ENCODE measurements at regions not wholly inside any gene's neighbourhood (a gene's known extent, or its start where the extent isn't known, plus 50 kb on each side); places are given as distances from the start of the nearest gene placed in this dataset.
A peak's percentile ranks its signal among the peaks of the same experiment; 100 is the strongest.

DNA sequence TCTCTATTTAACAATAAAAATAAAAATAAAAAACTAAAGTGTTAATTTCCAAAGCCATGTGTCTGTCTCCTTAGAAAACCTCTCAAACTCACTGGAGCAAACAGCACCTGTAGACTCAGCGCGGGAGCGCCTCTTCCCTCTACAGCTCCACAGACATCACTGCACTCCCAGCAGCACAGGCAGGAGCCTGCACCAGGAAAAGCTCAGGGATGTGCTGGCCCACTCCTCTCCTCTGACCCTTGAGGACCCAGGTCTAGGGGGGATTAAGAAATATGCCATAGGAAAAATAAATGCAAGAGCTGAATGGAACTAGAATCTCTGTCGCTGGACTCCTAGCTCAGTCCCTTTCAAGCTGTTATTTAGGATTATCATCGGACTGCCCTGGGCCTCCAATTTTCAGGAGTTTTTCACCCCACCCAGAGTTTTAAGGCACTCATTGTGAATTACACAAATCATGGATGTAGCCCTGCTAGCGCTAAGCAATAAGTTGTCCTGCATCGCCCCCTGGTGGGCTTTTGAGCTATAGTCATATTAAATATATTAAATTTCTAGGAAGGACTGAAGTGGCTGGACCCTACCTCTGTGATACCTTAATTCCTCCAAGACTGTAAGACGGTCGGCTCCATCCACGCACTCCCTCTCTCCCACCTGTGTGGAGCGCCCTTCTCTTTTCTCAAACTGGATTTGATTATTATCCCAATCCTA is 333.9 kb downstream of the UQCRFS1 start:
- peak; percentile 8 for DNase-seq

DNA sequence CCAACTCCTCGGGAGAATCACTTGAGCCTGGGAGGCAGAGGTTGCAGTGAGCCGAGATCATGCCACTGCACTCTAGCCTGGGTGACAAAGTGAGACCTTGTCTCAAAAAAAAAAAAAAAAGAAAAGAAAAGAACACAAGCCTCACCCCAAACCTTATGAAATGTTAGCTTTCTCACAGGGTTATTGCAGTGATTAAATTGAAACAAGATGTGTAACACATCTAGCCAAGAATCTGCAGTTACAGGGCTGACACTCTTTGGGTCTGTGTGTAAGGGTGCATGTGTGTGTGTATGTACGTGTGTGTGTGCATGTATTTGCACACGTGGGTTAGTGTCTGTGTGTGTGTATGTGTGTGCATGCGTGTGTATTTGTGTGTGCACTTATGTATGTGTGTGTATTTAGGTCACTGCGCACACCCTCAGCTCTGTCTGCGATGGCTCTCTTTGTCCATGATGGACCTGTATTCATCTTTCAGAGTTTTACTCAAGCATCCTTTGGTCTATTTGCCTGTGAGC is 336.3 kb downstream of the UQCRFS1 start:
- no peak for DNase-seq

DNA sequence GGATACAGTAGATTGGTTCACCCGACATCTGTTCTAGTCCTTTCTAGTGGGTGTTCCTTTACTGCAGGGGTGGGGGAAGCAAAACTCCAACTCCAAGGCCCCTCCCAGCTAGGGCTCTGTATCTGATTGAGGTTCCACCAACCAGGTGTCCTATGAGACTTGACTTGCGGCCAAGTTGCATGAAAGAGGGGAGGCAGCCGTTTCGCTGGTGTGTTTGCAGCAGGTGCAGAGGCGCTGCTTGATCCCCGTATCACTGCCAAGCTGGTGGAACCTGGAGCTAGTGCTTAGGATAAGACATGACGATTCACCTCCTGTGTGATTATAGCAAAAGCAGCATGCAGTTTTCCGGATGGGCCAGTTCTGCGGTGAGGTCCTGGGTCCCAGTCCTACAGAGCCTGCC is 338.2 kb downstream of the UQCRFS1 start:
- no peak for DNase-seq

DNA sequence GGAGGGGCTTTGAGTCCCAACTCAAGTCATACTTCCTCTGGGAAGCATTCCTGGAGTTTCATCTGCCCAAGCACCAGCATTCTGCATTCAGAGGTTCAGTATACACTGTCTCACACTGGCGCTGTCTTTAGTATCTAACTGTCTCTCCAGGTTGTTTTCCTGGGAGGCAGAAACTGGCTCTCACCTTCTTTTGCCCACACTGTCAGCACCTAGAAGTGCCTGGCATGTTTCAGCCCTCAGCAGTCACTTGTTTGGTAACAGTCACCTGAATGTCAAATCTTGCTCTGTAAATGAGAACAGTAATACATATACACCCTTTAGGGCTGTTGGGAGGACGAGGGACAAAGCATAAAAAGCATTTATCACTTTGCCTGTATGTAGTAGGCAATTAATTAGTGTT is 339.6 kb downstream of the UQCRFS1 start:
- DNase-seq = no peak

DNA sequence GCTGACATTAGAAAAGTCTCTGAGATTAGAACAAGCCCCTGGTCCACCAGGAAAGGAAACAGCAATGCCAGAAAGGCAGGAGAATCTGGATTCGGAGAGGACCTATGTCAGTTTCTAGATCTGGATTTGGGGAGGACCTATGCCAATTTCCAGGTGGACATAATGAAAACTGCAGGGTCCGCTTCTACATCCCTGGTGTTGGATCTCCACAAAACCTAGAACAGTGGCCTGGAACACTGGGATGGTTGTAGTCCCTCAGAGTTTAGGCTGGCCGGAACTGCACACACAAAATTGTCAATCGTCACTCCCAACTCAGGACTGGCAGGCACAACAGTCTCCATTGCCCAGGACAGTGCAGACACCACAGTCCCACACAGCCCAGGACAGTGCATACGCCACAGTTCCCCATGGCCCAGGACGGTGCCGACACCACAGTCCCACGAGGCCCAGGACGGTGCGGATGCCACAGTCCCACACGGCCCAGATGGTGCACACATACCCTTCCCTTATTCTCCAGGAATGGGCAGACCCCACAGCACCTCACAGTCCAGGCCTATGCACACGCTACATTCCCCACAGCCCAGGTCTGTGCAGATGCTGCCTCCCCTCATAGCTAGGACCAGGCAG is 341.7 kb downstream of the UQCRFS1 start:
- DNase-seq = no peak

DNA sequence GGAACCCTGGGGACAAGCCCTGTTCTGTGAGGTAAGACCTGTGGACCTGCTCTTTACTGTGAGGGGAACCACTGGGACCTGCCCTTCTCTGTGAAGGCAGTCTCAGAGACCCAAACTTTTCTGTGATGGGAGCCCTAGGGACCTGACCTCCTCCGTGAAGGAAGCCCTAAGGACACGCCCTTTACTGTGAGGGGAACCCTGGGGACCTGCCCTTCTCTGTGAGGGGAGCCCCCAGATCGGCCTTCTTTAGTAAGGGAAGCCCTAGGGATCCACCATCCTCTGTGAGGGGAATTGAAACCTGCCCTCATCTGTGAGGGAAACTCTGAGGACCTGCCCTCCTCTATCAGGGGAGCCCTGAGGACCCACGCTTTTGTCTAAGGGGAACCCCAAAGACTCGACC is 343.5 kb downstream of the UQCRFS1 start:
- no peak for DNase-seq

DNA sequence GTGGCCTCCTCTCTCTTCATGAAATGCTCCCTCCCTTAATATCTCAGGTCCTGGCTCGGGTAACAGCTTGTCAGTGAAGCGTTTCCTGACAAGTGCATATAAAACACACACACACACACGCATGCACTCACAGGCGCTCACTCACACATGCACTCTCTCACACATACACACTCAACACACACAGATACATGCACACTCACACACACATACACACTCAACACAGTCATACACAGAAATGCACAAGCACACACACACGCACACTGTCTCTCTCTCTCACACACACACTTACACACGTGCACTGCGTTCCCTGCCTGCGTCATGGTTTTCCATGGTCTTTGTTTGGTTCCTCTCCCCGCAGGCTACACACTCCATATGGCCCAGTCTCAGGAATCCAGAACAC is 344.1 kb downstream of the UQCRFS1 start:
- DNase-seq = no peak

DNA sequence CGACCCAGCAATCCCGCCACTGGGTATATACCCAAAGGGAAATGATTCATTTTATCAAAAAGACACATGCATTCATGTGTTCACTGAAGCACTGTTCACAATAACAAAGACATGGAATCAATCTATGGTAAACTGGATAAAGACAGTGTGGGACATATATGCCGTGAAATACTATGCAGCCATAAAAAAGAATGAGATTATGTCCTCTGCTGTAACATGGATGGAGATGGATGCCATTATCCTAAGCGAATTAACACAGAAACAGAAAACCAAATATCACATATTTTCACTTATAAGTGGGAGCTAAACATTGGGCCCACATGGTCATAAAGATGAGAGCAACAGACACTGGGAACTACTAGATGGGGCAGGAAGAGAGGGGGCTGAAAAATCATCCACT is 345.0 kb downstream of the UQCRFS1 start:
- DNase-seq = no peak

DNA sequence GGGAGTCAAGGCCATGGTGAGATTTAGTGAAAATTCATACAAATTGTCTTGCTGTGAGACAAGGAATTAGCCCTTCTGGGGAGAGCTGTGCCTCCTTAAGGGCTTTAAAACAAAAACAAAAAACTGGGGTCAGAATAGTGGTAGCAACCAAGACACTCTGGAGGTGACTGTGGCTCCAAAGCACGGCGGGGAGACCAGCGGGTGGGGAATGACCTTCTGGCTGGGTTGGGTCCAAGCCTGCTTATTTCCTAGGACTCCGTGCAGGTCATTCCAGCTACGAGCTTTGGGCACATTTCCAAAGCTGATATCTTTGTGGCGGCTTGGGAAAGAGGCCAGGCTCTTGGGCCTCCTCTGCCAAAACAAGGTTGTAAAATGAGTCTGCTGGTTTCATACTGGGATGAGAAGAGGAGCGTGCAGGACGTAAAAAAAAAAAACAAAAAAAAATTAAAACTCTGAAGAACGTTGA is 348.3 kb downstream of the UQCRFS1 start:
- DNase-seq = no peak

DNA sequence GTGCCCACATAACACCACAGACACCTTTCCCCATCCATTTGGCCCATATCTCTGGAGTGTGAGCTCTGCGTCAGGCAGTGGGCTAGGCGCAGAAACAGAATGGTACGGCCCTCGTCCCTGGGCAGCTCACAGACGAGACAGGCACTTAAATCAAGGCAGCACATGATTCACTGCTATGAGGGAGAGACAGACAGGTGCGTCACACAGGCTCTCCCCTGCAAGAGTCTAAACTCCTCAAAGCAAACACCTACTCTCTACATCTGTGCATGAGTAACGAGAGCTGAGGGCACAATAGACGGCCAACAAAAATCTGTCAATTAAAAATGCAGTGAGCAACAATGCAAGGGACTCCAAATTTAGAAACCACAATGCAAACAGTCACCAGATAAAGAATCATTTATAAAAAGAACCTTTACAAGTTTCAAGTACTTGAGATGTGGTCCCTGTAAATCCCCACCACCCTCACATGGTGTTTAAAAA is 348.9 kb downstream of the UQCRFS1 start:
- no peak for DNase-seq

DNA sequence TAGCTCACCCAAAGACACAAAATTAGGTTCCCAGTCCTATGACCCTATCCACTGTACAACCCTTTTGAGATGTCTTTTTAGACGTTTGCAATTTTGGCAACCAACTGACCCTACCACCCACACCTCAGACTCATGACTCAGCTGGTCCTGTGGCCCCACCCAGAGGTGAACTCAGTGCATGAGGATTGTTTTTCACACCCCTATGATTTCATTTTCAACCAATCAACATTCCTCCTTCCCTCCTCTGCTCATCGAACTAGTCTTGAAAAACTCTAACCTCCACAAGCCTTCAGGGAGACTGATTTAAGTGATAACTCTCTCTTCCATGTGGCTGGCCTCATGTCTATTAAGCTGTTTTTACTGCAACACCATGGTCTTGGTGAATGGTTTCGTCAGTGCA is 350.7 kb downstream of the UQCRFS1 start:
- no peak for DNase-seq

DNA sequence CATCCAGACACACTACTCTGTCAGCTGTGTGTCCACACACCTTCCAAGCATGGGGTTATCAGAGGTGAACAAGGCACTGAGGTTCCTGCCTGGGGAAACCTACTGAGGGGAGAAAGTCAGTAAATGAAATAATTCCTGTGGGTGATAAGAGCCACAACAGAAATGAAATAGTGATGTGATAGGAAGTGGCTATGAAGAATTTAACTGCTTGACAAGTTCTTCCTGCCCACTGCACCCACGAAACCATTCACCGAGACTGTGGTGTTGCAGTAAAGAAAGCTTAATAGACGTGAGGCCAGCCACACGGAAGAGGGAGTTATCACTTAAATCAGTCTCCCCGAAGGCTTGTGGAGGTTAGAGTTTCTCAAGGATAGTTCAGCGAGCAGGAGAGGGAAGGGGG is 353.1 kb downstream of the UQCRFS1 start:
- no peak for DNase-seq

DNA sequence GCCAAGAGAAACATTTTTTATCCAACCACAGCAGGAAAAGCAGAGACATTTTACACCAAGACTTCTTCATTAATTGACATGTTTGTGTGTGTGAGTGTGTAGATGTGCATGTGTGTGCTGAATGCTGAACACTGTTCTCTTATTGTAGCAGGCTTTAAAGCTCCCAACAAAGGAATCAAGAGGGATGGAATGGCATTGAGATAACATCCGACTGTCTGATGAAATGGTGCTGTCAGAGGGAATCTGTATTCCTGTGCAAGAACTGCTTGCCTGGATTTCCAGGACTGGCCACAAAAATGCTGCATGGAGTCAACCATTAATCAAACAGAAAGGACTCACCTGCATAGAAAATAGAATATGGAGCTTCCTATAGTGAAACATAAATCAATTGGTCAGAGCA is 354.0 kb downstream of the UQCRFS1 start:
- no peak for DNase-seq

DNA sequence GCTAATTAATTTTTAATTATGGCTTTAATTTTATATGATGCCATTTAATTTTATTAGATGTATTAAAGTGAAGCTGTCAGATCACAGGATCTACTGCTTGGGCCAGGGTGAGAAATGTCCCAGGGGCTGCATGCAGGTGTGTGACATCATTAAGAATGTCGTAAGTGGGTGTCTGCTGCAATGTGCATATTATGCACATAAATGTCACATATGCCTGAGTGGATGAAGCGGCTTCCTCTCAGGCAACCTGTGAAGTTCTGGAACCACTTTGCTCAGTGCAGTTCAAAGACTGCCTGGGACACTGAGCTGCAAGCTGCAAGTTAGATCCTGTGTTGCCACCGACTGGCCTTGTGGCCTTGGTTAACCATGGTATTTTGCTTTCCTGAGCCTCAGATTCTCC is 355.0 kb downstream of the UQCRFS1 start:
- DNase-seq = no peak

DNA sequence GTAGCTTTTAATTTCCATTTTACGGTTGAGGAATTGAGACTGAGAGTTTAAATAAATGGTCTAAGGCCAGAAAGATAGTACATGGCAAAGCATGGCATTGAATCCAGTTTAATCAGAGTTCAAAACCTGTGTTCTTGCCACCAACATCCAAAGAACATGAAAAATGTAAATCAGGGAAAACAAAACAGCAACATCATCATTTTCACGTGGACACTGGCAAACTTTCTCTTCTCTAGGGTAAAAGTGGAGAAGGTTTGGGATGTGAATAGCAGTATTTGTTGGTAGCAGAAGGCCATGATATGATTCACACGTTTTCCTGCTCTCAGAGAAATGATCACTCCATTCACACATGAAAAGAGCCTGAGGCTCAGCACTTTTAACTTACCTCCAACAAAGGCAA is 357.7 kb downstream of the UQCRFS1 start:
- no peak for DNase-seq

DNA sequence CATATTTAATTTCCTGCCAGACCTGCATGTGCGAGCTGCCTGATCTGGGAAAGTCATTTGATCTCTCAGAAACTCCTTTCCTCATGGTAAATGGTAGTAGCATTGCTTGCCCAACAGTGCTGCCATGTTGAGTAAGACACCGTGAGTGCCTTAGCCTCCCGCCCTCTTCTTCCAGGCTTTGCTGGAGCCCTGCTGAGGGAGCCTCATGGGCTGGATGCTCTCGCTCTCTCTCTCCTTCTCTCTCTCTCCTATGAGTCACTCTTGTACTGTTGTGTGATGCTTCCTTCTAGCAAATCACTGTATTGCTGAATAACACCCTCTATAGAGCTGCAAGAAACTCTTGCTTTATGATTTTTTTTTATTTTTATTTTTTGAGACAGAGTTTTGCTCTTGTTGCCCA is 365.5 kb downstream of the UQCRFS1 start:
- DNase-seq = no peak

DNA sequence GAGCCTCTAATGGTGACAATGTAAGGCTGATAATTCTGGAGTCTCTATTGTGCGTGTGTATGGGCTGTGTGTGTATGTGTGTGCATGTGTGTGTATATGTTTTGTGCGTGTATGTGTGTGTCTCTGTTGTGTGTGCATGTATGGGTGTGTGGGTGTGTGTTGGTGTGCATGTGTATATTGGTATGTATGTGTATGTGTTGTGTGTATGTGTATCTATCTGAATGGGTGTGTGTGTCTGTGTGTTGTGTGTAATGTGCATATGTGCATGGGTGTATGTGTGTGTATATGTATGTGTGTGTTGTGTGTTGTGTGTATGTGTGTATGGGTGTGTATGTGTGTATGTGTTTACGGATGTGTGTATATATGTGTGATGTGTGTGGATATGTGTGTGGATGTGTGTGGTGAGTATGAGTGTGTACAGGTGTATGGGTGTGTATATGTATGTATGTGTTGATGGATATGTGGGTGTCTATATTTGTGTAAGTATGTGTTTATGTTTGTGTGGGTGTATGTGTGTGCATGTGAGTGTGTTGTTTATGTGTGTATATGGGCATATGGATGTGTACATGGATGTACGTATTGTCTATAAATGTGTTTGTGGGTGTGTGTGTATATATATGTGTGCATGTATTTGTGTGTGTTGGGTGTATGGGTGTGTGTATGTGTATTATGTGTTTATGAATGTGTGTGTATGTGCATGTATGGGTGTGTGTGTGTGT is 366.7 kb downstream of the UQCRFS1 start:
- DNase-seq = no peak

DNA sequence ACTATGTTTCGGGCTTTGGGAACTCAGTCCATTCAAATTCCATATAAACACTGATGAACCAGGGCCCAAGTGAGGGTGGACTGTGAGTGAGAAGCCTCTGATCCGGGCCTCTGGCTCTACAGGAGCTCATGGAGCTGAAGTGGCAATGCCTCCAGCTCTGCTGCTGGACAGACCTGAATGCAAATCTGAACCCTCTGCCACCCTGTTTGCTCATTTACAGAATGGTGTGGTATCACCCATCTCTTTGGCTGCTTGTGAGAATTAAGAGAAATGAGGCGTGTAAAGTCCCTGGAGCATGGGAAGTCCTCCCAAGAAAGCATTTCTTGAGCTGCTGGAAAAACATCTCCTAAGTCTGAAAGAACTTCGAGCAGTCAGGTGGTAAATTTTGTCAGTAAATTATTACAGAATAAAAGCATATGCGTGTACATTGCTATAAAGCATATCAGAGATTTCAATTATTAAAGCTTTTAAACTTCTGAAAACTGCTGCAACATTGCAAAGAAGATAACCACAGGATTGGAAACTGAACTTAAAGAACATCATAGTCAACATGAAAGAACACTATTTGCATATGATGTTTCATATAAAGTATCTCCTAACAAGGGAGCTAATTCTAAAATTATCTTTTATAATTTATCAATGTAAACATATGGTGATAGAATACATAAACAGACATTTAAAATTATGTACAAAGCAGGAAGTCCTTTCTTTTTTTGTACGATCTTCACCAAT is 369.0 kb downstream of the UQCRFS1 start:
- DNase-seq = no peak

DNA sequence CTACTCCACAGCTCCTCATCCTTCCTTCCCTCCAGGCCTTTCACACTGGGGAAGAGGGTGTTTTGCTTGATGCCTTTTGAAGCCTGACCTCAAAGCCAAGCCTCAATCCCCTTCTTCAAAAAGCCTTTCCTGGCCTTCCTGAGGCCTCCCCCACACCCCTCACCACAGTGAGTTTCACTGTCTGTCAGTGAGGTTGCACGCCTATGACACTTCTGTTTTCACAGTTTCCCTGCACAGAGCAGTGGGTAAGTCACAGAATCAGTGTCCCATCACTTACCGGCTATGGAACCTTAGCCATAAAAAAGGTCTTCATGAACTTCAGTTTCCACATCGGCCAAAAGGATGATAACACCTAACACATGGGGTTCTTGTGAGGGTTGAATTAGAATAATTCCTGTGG is 371.4 kb downstream of the UQCRFS1 start:
- DNase-seq = no peak

DNA sequence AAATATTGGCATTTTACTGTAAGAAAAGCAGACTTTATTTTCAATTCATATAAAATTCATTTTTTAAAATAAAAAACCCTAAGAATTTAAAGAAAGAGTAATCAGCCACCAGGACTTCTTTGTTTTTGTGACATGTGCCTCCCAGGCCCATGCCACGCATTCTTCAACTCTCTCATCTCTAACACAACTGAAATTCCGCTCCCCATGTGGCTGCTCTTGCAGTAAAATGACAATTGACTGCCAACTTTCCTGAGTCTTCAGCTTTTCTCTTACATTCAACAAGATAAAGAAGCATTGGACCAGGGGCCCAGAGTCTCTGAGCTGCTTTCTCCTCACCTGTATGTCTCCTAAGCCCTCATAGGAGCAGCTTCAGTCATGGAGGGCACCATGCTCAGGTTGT is 372.1 kb downstream of the UQCRFS1 start:
- no peak for DNase-seq

DNA sequence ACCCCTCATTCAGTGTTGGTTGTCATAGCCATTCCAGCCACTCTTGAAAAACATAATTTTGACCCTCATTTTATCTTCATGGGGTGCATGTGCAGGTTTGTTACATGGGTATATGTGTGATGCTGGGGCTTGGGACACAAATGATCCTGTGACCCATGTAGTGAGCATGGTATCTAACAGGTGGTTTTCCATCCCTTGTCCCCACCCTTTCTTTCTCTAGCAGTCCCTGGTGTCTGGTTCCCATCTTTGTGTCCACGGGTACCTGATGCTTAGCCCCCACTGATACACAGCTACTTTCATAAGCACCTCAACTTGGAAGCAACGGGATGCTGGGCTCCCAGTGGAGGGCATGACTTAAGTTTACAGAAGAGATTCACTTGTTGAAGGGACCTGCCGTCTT is 373.5 kb downstream of the UQCRFS1 start:
- DNase-seq = no peak

DNA sequence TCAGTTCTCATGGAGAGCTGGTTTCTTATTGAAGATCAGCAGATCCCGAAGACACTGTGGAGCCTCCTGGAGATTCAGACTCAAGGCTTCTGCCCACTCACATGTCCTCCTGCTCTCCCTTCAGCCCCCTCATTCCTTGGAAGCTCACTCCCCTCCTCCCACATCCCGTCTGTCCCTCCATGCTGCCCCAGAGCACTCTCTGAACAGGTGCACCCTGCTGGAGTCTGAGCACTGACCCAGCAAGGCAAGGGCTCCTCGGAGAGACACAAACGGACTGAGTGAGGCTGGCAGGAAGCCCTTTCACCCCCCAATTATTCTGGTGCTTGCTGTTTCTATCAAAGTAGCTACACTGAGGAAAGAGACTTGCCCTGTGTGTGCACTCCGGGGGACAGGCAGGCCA is 374.0 kb downstream of the UQCRFS1 start:
- no peak for DNase-seq

DNA sequence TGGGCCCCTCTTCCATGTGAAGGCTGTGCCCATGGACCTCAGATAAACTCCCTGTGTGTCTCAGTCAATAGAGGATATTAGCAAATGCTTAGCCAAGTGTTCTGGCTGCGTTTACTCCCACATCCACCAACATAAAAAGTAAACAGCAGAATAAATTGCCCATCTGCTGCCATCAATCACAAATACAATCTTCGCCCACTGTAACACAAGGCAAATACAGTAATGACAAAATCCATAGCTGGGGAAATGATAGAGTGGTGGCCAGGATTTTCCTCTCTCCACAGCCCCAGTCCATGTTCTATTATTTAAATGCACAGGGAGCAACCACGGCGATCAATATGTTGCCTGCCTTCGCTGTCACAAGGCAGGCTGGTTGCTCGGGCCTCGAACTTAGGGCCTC is 376.5 kb downstream of the UQCRFS1 start:
- DNase-seq = no peak

All from stimulated activated naive CD4-positive, alpha-beta T cell treated with Interleukin-2 at 50 U/mL for 16 hours (primary cell).